WTC11 (cell line): ENCODE measurements at regions not wholly inside any gene's neighbourhood (a gene's known extent, or its start where the extent isn't known, plus 50 kb on each side); places are given as distances from the start of the nearest gene placed in this dataset.

Experiments used
- CTCF ChIP-seq: fragments of 200-600 bp; IDR thresholded peaks from 2 replicates; pipeline ENCODE4 v1.8.0; 2022; ENCODE audit warnings: antibody characterized with exemption
- ELF4 ChIP-seq: sonication (generic); formaldehyde crosslinking; IDR thresholded peaks from 2 replicates; pipeline ENCODE4 v1.8.1; 2022; ENCODE audit warnings: low read depth, mild to moderate bottlenecking, moderate library complexity, missing genetic modification reagents
- STAT6 ChIP-seq: sonication (generic); formaldehyde crosslinking; conservative IDR thresholded peaks from 2 replicates; pipeline ENCODE4 v1.8.1; 2023; ENCODE audit warnings: mild to moderate bottlenecking, low read depth, missing genetic modification reagents, moderate library complexity

GRCh38 chr9:625613-626012, 215.9 kb upstream of the DMRT1 start:
- TF ChIP-seq CTCF, result no peak
- no peak for TF ChIP-seq ELF4 (CRISPR knock-in tag)
- no peak for TF ChIP-seq STAT6
